DMS 273 treated with DMSO at 0.1 percent for 48 hours (cell line): ENCODE measurements at regions not wholly inside any gene's neighbourhood (a gene's known extent, or its start where the extent isn't known, plus 50 kb on each side); places are given as distances from the start of the nearest gene placed in this dataset.

Source experiments
- DNase-seq: peaks from one replicate; lab custom pipeline; 2025; lab: John Stamatoyannopoulos, UW

- no peak for DNase-seq
These were observed 476.9 kb downstream of the PDHA2 start for GRCh38 chr4:96316776-96317175.

- no peak for DNase-seq
These were observed 478.0 kb downstream of the PDHA2 start for GRCh38 chr4:96317891-96318290.

GRCh38 chr4:96326846-96327245 is 487.0 kb downstream of the PDHA2 start:
- no peak for DNase-seq

- DNase-seq, result no peak
These were observed 502.3 kb downstream of the PDHA2 start for GRCh38 chr4:96342196-96342595.

GRCh38 chr4:96342790-96343455 is 503.0 kb downstream of the PDHA2 start:
- no peak for DNase-seq

GRCh38 chr4:96343836-96344235 is 503.9 kb downstream of the PDHA2 start:
- DNase-seq, result no peak

- no peak for DNase-seq
These were observed 507.7 kb downstream of the PDHA2 start for GRCh38 chr4:96347582-96347981.

GRCh38 chr4:96352051-96352517 is 512.2 kb downstream of the PDHA2 start:
- DNase-seq, result no peak

GRCh38 chr4:96354036-96354712 is 514.3 kb downstream of the PDHA2 start:
- DNase-seq, result no peak

- no peak for DNase-seq
These were observed 515.5 kb downstream of the PDHA2 start for GRCh38 chr4:96355414-96355813.

GRCh38 chr4:96356591-96357370 is 516.9 kb downstream of the PDHA2 start:
- DNase-seq, result no peak

- no peak for DNase-seq
These were observed 526.7 kb downstream of the PDHA2 start for GRCh38 chr4:96366632-96367031.

- no peak for DNase-seq
These were observed 535.5 kb downstream of the PDHA2 start for GRCh38 chr4:96375367-96375766.

- no peak for DNase-seq
These were observed 539.6 kb downstream of the PDHA2 start for GRCh38 chr4:96379524-96379923.

- no peak for DNase-seq
These were observed 540.2 kb downstream of the PDHA2 start for GRCh38 chr4:96380106-96380505.

- no peak for DNase-seq
These were observed 543.5 kb downstream of the PDHA2 start for GRCh38 chr4:96383349-96383748.

- DNase-seq, result no peak
These were observed 549.9 kb downstream of the PDHA2 start for GRCh38 chr4:96389770-96390169.

- DNase-seq, result no peak
These were observed 550.5 kb downstream of the PDHA2 start for GRCh38 chr4:96390404-96390803.

GRCh38 chr4:96395747-96396146 is 555.9 kb downstream of the PDHA2 start:
- no peak for DNase-seq

- DNase-seq, result no peak
These were observed 566.8 kb downstream of the PDHA2 start for GRCh38 chr4:96406742-96407141.

GRCh38 chr4:96407225-96407624 is 567.3 kb downstream of the PDHA2 start:
- no peak for DNase-seq

- DNase-seq, result no peak
These were observed 568.0 kb downstream of the PDHA2 start for GRCh38 chr4:96407738-96408463.
